Cardiac muscle cell (in vitro differentiated cells and primary cell): ENCODE measurements at regions not wholly inside any gene's neighbourhood (a gene's known extent, or its start where the extent isn't known, plus 50 kb on each side); places are given as distances from the start of the nearest gene placed in this dataset.

Experiments used
- DNase-seq, 2 donors: peaks; one replicate each; pipeline versions ENCODE4 v3.0.0 to v3.0.0-alpha.2; 2010 to 2017; ENCODE audit warnings: low read depth in 1 of 2, low spot score in 1 of 2
- H3K27ac ChIP-seq: fragments of 200-600 bp; sonication (generic); 2 replicates; pipeline ENCODE4 v1.5.1; 2016
- H3K27me3 ChIP-seq: fragments of 200-600 bp; sonication (generic); 2 replicates; pipeline ENCODE4 v1.6.0; 2016; ENCODE audit warnings: control low read depth
- H3K36me3 ChIP-seq: fragments of 200-600 bp; sonication (generic); 2 replicates; pipeline ENCODE4 v1.5.1; 2016; ENCODE audit warnings: control low read depth
- H3K4me1 ChIP-seq: fragments of 200-600 bp; sonication (generic); 2 replicates; pipeline ENCODE4 v1.8.1; 2017; ENCODE audit warnings: low read depth, mild to moderate bottlenecking, mixed run types
- H3K4me3 ChIP-seq: fragments of 200-600 bp; sonication (generic); 2 replicates; pipeline ENCODE4 v1.5.1; 2016; ENCODE audit warnings: mild to moderate bottlenecking
- H3K9me3 ChIP-seq: fragments of 200-600 bp; sonication (generic); 2 replicates; pipeline ENCODE4 v1.5.1; 2017; ENCODE audit warnings: low read depth, mild to moderate bottlenecking, control low read depth
- TF ChIP-seq, protein P1 (sequence below): IDR thresholded peaks from 2 replicates; pipeline ENCODE4 v1.5.1; 2012; ENCODE audit warnings: low read depth, mild to moderate bottlenecking, low read length

DNA sequence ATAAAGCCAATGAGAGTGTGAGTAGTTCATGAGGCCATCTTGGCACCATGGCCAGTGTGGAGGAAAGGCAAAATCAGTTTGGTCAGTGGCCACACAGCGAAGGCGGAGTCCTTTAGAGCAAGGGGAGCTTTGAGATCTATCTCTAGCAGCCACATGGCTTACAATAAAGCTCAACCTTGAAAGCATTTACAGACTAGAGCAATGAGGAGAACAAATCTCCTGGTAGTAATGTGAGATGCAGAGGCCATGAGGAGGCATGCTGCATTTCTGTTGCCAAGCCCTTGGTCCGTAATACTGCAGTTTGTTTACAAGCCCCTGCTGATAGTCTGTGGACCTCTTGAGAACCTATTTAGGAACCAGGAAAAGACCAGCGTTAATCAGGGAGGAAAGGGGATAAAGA is 381.5 kb upstream of the C2CD4B start:
- Histone ChIP-seq H3K27me3 (no peaks in the 10 kb centered on the region), H3K36me3 (no peaks in the 10 kb centered on the region), H3K4me1 (no peaks in the 10 kb centered on the region), H3K9me3 (no peaks in the 10 kb centered on the region), H3K4me3 (no peak overlapping the region), H3K27ac (no peak overlapping the region)
- TF ChIP-seq, protein P1, sequence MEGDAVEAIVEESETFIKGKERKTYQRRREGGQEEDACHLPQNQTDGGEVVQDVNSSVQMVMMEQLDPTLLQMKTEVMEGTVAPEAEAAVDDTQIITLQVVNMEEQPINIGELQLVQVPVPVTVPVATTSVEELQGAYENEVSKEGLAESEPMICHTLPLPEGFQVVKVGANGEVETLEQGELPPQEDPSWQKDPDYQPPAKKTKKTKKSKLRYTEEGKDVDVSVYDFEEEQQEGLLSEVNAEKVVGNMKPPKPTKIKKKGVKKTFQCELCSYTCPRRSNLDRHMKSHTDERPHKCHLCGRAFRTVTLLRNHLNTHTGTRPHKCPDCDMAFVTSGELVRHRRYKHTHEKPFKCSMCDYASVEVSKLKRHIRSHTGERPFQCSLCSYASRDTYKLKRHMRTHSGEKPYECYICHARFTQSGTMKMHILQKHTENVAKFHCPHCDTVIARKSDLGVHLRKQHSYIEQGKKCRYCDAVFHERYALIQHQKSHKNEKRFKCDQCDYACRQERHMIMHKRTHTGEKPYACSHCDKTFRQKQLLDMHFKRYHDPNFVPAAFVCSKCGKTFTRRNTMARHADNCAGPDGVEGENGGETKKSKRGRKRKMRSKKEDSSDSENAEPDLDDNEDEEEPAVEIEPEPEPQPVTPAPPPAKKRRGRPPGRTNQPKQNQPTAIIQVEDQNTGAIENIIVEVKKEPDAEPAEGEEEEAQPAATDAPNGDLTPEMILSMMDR = no peak
- DNase-seq = no peak

DNA sequence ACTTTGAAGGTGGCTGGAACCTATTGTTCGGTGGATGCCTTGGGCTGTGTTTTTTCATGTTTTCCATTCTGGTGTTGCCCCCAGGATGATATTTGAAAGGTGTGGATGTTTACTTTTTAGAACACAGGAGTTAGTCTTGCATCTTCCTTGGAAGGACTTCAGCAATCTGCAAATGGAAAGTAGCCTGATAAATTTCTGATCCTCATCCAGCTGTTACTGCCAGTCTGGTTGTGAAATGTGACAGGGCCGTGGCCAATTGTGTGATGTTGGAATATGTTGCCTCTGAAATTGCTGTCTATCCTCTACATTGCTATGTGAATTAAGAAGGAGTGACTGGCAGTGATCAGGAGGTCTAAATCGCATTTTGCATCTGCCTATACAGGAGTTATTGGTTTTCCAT is 382.5 kb upstream of the C2CD4B start:
- no peaks in the 10 kb centered on the region for H3K27me3 ChIP-seq
- DNase-seq = peak in 1 of 2 donors; percentile 16
- no peak overlapping the region for H3K27ac ChIP-seq
- no peak overlapping the region for H3K4me3 ChIP-seq
- no peaks in the 10 kb centered on the region for H3K9me3 ChIP-seq
- H3K36me3 ChIP-seq = no peaks in the 10 kb centered on the region
- no peaks in the 10 kb centered on the region for H3K4me1 ChIP-seq
- TF ChIP-seq, protein P1 = no peak

DNA sequence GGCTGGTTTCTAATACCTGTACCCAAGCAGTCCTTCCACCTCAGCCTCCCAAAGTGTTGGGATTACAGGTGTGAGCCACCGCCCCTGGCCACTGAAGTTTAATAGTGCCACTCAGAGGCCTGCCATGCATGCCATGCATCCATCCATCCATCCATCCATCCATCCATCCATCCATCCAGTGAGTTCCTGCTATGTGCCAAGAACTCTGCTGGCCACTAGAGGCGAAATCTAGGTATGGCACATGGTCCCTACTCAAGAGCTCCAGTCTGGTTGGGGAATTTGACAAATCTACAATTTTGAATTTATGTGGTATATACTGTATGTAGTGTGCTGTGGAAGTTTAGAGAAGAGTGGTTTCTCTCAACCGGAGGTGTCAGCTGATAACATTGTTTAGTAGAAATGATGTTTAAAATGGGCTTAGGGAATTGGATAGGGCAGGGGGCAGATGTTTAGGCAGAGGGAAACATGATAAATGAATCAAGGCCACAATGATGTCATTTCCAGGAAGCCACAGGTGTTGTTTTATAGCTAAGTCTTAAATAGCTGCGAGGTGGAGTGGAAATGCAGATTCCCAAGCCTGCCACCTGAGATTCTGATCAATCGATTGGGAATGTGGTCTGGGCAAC is 384.4 kb upstream of the C2CD4B start:
- H3K27me3 ChIP-seq = no peaks in the 10 kb centered on the region
- TF ChIP-seq, protein P1 = peak; percentile 61
- no peak overlapping the region for H3K4me3 ChIP-seq
- no peaks in the 10 kb centered on the region for H3K4me1 ChIP-seq
- DNase-seq = peak; percentile 49
- no peaks in the 10 kb centered on the region for H3K9me3 ChIP-seq
- H3K27ac ChIP-seq = no peak overlapping the region
- no peaks in the 10 kb centered on the region for H3K36me3 ChIP-seq

DNA sequence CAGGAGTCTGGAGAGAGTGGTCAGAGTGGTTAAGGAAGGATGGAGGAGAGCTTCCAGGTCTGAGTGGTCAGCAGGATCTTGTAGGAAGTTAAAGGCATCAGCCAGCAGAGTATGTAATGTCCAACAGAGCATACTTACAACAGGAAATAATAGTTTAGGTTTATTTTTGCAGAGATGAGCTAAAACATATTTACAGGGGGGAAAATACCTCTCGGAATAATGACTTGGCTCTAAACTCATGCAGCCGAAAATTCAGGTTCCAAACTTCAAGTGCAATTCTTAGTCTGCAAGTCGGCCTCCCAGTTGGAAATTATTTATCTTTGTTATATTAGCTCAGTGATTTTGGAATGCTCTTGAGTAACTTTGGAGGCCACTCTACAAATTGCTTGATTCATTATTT is 385.0 kb upstream of the C2CD4B start:
- no peaks in the 10 kb centered on the region for H3K36me3 ChIP-seq
- no peak overlapping the region for H3K4me3 ChIP-seq
- DNase-seq = no peak
- H3K27me3 ChIP-seq = no peaks in the 10 kb centered on the region
- TF ChIP-seq, protein P1 = no peak
- H3K9me3 ChIP-seq = no peaks in the 10 kb centered on the region
- H3K4me1 ChIP-seq = no peaks in the 10 kb centered on the region
- H3K27ac ChIP-seq = no peak overlapping the region

DNA sequence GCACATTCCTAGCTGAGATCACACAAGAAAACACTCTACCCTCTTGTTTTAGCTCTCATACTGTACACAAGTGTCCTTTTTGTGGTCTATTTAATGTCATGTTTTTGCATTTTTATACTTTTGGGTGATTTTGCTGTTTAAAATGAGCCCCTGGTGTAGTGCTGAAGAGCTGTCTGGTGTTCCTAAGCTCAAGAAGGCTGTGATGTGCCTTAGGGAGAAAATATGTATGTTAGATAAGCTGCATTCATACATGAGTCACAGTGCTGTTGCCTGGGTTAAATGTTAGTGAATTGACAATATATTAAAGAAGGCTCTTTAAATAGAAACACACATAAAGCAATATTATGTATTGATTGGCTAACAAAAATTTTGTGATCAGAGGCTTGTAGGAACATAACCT is 387.4 kb upstream of the C2CD4B start:
- no peaks in the 10 kb centered on the region for H3K9me3 ChIP-seq
- H3K36me3 ChIP-seq = no peaks in the 10 kb centered on the region
- no peaks in the 10 kb centered on the region for H3K27me3 ChIP-seq
- no peak overlapping the region for H3K4me3 ChIP-seq
- H3K27ac ChIP-seq = no peak overlapping the region
- DNase-seq = peak in 1 of 2 donors; percentile 24
- TF ChIP-seq, protein P1 = no peak
- no peaks in the 10 kb centered on the region for H3K4me1 ChIP-seq
